HG02870 (cell line): ENCODE measurements at regions not wholly inside any gene's neighbourhood (a gene's known extent, or its start where the extent isn't known, plus 50 kb on each side); places are given as distances from the start of the nearest gene placed in this dataset.
"Not testable (repeated sequence)": the region's sequence is repeated elsewhere in the genome, so short reads cannot be mapped to it uniquely, and the experiment has no call there.

Experiments used
- ATAC-seq: cut with Tn5 transposase; IDR thresholded peaks from one replicate; pipeline ENCODE4 v1.9.1; 2021; ENCODE audit warnings: mild to moderate bottlenecking, moderate library complexity; ENCODE audit not compliant: unreplicated experiment

DNA sequence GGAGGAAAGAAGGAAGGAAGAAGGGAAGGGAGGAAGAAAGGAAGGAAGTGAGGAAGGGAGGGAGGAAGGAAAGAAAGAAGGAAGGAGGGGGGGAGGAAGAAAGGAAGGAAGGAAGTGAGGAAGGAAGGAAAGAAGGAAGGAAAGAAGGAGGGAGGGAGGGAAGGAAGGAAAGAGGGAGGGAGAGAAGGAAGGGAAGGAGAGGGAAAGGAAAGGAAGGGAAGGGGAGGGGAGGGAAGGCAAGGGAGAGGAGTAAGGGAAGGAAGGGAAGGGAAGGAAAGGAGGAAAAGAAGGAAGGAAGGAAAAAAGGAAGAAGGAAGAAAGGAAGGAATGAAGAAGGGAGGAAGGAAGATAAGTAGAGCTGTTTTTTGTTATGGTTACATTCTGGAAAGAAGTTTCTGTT, 141.2 kb downstream of the LRRC3B start:
- no peak for ATAC-seq

DNA sequence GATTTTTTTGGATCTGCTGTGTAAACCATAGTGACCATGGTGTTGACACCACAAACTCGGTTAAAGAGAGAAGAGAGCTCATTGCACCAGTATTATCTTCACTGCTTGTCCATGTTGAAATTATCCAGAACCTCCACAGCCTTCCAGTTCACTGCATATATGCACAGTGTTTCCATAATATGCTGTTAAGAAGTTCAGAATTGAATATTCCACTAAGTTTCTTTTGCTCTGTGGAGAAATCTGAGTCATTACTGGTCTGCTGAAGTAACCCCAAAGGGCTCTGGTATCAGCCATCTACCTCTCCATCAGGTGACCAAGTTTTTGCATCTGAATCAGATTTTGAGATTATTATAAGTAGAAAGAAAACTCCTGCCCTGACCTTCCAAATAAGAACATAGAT, 143.5 kb downstream of the LRRC3B start:
- no peak for ATAC-seq

DNA sequence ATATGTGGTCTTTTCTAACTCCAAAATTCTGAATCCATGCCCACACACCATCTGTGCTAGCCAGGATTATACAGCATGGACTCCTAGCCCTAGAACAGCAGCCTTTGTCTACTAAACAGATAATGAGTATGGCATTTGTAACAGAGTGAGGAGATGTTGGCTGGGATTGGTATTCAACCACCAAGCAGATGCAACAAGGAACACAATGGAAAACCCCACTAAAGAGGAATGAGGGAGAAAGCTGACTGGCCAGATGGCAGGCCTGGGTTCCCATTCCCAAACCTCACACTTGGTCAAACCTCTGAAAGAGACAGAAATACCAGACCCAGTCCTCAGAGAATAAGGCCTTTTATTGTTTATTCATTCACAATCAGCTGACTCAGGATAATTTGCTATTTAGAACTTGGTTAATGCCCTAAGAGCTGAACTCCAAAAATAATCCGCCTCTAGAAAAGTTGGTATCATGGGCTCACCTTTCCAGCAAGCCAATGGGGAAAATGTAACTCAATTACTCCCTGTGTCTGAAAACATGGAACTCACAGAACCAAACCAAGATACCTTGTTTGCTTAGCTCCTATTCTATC, 145.6 kb downstream of the LRRC3B start:
- no peak for ATAC-seq

DNA sequence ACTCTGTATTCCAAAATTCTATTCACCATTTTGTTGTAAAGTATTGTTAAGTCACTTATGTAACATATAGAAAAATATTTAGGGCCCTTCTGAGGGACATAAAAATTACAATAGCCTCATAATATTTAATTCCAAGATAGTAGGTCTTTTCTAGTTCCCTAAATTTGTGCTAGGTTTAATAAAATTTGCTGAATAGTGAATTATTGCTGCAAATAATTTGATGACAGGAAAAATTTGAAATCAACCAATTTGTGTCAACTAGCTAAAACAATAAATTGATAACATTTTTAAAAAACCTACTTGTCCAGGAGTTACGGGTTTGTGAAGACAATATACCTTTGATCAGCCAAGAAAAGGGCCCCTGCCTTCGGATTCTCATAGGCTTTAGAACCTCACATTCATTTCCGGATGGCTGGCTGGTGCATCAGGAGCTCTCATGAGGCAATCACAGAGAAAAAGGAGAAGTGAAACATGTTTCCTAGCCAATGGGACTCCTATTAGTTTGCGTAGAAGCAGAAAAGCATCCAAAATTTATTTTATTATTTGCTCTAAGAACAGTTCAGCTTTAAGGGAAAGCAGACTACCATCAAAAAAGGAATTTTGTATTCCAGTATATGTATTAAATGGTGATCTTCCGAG, 177.2 kb downstream of the LRRC3B start:
- ATAC-seq, result no peak

DNA sequence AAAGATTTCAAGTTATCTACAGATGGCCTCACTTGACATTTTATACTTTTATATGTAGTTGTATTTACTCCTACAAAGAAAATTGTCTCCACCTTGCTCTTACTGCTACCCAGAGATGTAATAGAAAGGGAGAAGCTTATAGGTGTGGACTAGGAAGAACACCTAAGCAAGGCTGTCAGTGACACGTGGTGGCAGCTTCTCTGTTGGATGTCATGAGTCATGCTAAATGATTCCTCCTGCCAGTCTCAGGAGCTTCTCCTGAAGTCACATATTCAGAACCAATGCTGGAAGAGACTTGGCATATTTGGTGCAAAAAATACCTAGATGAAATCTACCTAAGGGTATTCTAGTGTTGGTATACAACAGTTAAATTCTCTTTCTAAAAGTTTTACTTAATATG, 184.7 kb downstream of the LRRC3B start:
- no peak for ATAC-seq

- ATAC-seq, result no peak
These were observed 202.9 kb downstream of the LRRC3B start for GRCh38 chr3:26825454-26825853.

DNA sequence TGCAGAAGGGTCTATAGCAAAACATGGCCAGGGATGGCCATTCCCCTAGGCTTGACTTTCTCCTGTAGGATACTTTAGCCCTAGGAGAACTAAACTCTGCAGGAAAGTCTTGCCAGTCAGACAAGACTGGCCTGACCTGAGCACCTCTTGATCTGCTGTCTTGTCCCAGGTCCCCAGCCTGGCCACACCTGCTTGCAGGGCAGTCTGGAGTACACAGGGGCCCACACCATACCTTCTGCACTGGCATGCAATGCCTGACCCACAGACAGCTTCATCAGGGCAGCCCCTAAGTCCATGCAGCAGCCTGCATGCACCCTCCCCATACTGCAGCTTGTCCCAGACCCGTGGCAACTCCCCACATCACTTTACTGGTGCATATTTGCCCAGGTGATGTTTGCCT, 204.6 kb downstream of the LRRC3B start:
- no peak for ATAC-seq

DNA sequence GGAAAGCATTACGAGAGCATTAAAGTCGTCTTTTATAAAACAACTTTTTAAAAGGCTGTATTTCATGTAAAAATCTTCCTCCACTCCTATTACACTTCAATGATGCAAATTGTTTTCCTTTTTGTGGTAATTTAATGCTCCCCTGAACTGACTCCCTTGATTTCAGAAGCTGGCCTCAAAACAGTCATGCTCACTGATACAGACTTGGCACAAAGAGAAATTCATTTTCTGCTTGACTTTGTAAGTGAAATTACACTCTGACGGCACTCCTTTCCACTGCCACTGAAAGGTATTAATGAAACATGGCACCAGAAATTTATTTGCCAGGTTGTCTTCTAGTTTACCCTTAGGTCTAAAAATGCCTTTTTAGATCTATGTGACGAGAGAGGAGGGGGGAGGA, 215.5 kb downstream of the LRRC3B start:
- ATAC-seq, result no peak

DNA sequence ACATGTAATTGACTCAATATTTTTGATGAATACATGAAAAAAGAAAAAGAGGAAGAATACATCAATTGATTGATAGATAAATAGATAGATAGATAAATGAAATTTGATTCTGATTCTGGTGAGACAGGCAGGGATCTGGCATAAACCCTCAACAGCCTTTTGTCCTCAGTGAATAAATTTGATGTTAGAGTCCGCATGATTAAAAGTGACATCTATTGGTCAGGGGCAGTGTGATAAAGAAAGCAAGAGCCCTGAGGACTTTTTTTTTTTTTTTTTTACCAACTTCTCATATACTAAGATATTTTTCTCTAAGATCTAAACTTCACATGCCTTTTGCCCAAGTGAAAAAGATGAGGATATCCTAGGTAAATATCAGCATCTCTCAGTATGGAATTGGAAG, 216.4 kb downstream of the LRRC3B start:
- no peak for ATAC-seq

- ATAC-seq, result no peak
These were observed 217.8 kb downstream of the LRRC3B start for GRCh38 chr3:26840272-26840870.

GRCh38 chr3:26845194-26845593, 222.6 kb downstream of the LRRC3B start:
- ATAC-seq, result no peak

DNA sequence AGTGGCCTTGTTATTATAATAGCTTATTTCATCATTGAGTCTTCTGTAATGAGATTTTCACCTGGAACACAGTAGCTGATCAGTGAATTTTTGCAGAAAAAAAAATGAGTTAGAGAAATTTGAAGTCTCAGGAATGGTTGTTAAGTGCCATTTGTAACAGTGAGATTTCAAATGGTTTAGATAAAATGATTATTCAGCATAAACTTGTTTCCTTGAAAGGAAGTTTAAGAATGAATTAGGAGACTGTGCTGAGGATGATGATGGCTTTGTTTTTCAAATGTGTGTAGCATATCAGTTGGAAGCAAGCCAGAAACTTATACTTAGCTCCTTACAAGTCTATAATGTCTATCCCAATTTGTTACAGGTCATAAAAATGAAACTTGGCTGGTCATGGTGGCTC, 225.1 kb downstream of the LRRC3B start:
- no peak for ATAC-seq

GRCh38 chr3:26894443-26894842, 271.9 kb downstream of the LRRC3B start:
- no peak for ATAC-seq

DNA sequence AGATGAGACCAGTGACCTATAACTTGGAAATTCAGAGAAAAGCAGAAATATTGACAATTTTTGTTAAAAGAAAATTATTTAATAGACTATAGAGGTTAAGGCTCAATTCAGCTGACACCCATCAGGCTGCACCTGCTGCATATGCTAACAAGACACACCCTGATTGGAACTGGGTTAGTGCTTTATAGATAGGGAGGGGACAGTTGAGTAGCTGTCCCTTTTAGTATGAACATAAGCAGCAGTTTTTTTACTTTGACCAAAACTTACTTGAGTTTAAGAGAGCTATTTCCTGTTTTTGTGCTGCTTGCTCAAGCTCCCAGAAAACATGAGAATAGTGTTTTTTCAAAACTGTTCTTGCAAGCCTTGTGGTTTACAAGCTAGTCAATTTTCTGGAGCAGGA, 292.6 kb downstream of the LRRC3B start:
- no peak for ATAC-seq

- ATAC-seq, result no peak
These were observed 298.3 kb downstream of the LRRC3B start for GRCh38 chr3:26920646-26921478.

GRCh38 chr3:26931896-26932295, 309.3 kb downstream of the LRRC3B start:
- ATAC-seq, result no peak

GRCh38 chr3:26932752-26933151, 310.2 kb downstream of the LRRC3B start:
- no peak for ATAC-seq

- not testable (repeated sequence) for ATAC-seq
These were observed 322.9 kb downstream of the LRRC3B start for GRCh38 chr3:26945480-26945879.

- ATAC-seq, result no peak
These were observed 337.8 kb downstream of the LRRC3B start for GRCh38 chr3:26960382-26960781.

DNA sequence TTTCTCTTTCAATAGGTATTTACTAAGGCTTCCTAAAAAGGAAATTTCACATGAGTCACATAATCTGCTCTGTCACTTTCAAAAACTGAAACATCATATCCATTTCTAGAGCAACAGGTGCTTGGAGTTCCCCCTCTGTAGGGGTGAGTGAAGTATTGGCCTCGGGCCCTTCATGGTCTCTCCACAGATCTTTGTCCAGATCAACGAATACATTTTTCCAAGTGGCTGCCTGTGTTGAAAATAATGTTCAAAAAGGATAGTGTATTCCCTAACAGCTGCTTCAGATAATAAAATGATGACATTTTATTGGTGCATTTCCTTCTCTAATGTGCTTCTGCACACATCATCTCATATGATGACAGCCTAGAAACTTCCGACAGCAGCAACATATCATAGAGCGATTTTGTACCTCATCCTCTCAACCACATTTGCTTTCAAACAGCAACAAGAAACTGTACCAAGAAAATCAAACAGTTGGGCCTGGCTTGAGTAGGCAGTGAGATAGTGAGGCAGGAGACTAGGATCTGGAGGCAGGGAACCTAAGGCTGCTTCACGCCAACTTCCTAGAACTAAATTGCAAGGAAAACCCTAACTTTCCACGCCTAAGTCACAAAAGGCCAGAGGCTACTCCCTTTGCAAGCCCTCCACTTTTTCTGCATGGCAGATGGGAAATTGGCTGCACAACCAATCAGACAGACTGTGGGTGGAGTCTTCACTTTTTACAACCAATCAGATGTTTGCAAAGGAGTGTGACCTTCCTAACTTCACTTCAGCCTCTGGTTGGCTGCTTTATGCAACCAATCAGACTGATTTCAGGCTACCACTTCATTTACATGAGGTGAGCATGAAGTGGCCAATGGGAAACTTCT, 340.2 kb downstream of the LRRC3B start:
- peak; percentile 98 for ATAC-seq

GRCh38 chr3:26963361-26963743, 340.8 kb downstream of the LRRC3B start:
- no peak for ATAC-seq
